Liver (tissue), 3 donors: ENCODE measurements at regions not wholly inside any gene's neighbourhood (a gene's known extent, or its start where the extent isn't known, plus 50 kb on each side); places are given as distances from the start of the nearest gene placed in this dataset.

Source experiments
- ATF3 ChIP-seq: IDR thresholded peaks from 2 replicates; pipeline ENCODE4 v1.6.1; 2016; ENCODE audit warnings: antibody characterized with exemption
- CTCF ChIP-seq: fragments of 150-350 bp; IDR thresholded peaks from 2 replicates; pipeline ENCODE4 v1.5.1; 2017; ENCODE audit warnings: improper control_type of control experiment, low read depth, low read length; ENCODE audit not compliant: missing input control
- GABPA ChIP-seq, 2 donors: IDR thresholded peaks in 1 of 2; conservative IDR thresholded peaks in 1 of 2; 2 replicates each; pipeline ENCODE4 v1.6.1; 2016; ENCODE audit warnings: antibody characterized with exemption in 2 of 2, mild to moderate bottlenecking in 1 of 2, moderate library complexity in 1 of 2
- HNF4A ChIP-seq, 2 donors: conservative IDR thresholded peaks; 2 replicates each; pipeline ENCODE4 v1.6.1; 2016; ENCODE audit warnings: antibody characterized with exemption in 2 of 2, mild to moderate bottlenecking in 2 of 2
- HNF4G ChIP-seq: IDR thresholded peaks from 2 replicates; pipeline ENCODE4 v1.6.1; 2016; ENCODE audit warnings: antibody characterized with exemption
- JUND ChIP-seq, 2 donors: IDR thresholded peaks; 2 replicates each; pipeline ENCODE4 v1.6.1; 2016; ENCODE audit warnings: antibody characterized with exemption in 2 of 2
- RAD21 ChIP-seq, 2 donors: IDR thresholded peaks; 2 replicates each; pipeline ENCODE4 v1.6.1; 2016; ENCODE audit warnings: antibody characterized with exemption in 2 of 2, mild to moderate bottlenecking in 2 of 2
- REST ChIP-seq: IDR thresholded peaks from 2 replicates; pipeline ENCODE4 v1.6.1; 2016; ENCODE audit warnings: antibody characterized with exemption, mild to moderate bottlenecking
- SP1 ChIP-seq: IDR thresholded peaks from 2 replicates; pipeline ENCODE4 v1.6.1; 2018; ENCODE audit warnings: antibody characterized with exemption, mild to moderate bottlenecking
- TAF1 ChIP-seq: conservative IDR thresholded peaks from 2 replicates; pipeline ENCODE4 v1.6.1; 2016; ENCODE audit warnings: antibody characterized with exemption, mild to moderate bottlenecking
- YY1 ChIP-seq: IDR thresholded peaks from 2 replicates; pipeline ENCODE4 v1.6.1; 2016; ENCODE audit warnings: antibody characterized with exemption, mild to moderate bottlenecking
- ZBTB33 ChIP-seq: IDR thresholded peaks from 2 replicates; pipeline ENCODE4 v1.6.1; 2016; ENCODE audit warnings: antibody characterized with exemption
- TF ChIP-seq, protein P1 (sequence below): IDR thresholded peaks from 2 replicates; pipeline ENCODE4 v1.6.1; 2016; ENCODE audit warnings: antibody characterized with exemption
- donor health status: healthy.
- donor health status: healthy.

GRCh38 chr4:158968961-158969360 lies 133.9 kb upstream of the RAPGEF2 start:
- no peak for TF ChIP-seq CTCF
- no peak for TF ChIP-seq GABPA (IDR thresholded peaks at IDR 0.05 in 1 of 2, conservative IDR thresholded peaks at IDR 0.05 in 1 of 2)
- TF ChIP-seq ATF3: no peak
- no peak for TF ChIP-seq ZBTB33
- no peak for TF ChIP-seq TAF1
- TF ChIP-seq YY1: no peak
- TF ChIP-seq JUND (IDR thresholded peaks at IDR 0.05): no peak
- TF ChIP-seq REST: no peak
- TF ChIP-seq RAD21 (IDR thresholded peaks at IDR 0.05): no peak
- no peak for TF ChIP-seq HNF4A (conservative IDR thresholded peaks at IDR 0.05)
- TF ChIP-seq SP1: no peak
- TF ChIP-seq, protein P1, sequence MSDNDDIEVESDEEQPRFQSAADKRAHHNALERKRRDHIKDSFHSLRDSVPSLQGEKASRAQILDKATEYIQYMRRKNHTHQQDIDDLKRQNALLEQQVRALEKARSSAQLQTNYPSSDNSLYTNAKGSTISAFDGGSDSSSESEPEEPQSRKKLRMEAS: no peak
- TF ChIP-seq HNF4G: no peak
